Uterus (tissue), 3 donors: ENCODE measurements at regions not wholly inside any gene's neighbourhood (a gene's known extent, or its start where the extent isn't known, plus 50 kb on each side); places are given as distances from the start of the nearest gene placed in this dataset.

ENCODE experiments used
- DNase-seq, 2 donors: peaks; one replicate each; pipeline ENCODE4 v3.0.0-alpha.2; 2019 to 2020
- H3K27ac ChIP-seq, 2 donors: fragments of 200-600 bp; sonication (generic); 1 replicate in 1 of 2; 2 replicates in 1 of 2; pipeline ENCODE4 v1.5.1; 2016 to 2018
- H3K27me3 ChIP-seq, 2 donors: fragments of 200-600 bp; sonication (generic); one replicate each; pipeline ENCODE4 v1.5.1; 2018 to 2019; ENCODE audit warnings: control low read depth in 1 of 2
- H3K36me3 ChIP-seq, 2 donors: fragments of 200-600 bp; sonication (generic); one replicate each; pipeline ENCODE4 v1.5.1; 2019; ENCODE audit warnings: control low read depth in 1 of 2
- H3K4me1 ChIP-seq, 2 donors: fragments of 200-600 bp; sonication (generic); one replicate each; pipeline ENCODE4 v1.5.1; 2018 to 2019; ENCODE audit warnings: control low read depth in 1 of 2
- H3K4me3 ChIP-seq, 2 donors: fragments of 200-600 bp; sonication (generic); 1 replicate in 1 of 2; 2 replicates in 1 of 2; pipeline ENCODE4 v1.5.1; 2018 to 2019; ENCODE audit warnings: mild to moderate bottlenecking in 1 of 2
- H3K9me3 ChIP-seq, 2 donors: fragments of 200-600 bp; sonication (generic); one replicate each; pipeline ENCODE4 v1.5.1; 2019; ENCODE audit warnings: control low read depth in 1 of 2
- POLR2A ChIP-seq, 2 donors: fragments of 450-650 bp; IDR thresholded peaks; one replicate each; pipeline ENCODE4 v1.6.1; 2016; ENCODE audit warnings: antibody characterized with exemption in 2 of 2, mild to moderate bottlenecking in 1 of 2, moderate library complexity in 1 of 2
- intact Hi-C: fragments of 100-400 bp; cut with DNase I; formaldehyde crosslinking; loops from one replicate; pipeline ENCODE4 v1.15.1; 2023; ENCODE audit warnings: low total_unique reads
- TF ChIP-seq, protein P1 (sequence below), 4 experiments: fragments of 200-600 bp in 2 of 4; fragments of 450-650 bp in 2 of 4; sonication (generic) in 2 of 4; IDR thresholded peaks; one replicate each; pipeline ENCODE4 v1.5.1; 2016 to 2019; ENCODE audit warnings: antibody characterized with exemption in 4 of 4, mild to moderate bottlenecking in 2 of 4, moderate library complexity in 1 of 4
- donor health status: DM: yes; HTN: yes; CAD: no.

DNA sequence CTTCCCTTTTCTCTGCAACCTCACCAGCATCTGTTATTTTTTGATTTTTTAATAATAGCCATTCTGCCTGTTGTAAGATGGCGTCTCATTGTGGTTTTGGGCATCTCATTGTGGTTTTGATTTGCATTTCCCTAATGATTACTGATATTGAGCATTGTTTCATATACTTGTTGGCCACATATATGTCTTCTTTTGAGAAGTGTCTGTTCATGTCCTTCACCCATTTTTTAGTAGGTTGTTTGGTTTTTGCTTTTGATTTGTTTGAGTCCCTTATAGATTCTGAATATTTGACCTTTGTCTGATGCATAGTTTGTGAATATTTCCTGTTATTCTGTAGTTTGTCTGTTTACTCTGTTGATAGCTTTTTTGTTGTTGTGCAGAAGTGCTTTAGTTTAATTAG, 312.2 kb upstream of the TBC1D5 start:
- H3K9me3 ChIP-seq = no peaks in the 10 kb centered on the region
- H3K4me1 ChIP-seq = no peaks in the 10 kb centered on the region
- no peaks in the 10 kb centered on the region for H3K36me3 ChIP-seq
- TF ChIP-seq, protein P1, sequence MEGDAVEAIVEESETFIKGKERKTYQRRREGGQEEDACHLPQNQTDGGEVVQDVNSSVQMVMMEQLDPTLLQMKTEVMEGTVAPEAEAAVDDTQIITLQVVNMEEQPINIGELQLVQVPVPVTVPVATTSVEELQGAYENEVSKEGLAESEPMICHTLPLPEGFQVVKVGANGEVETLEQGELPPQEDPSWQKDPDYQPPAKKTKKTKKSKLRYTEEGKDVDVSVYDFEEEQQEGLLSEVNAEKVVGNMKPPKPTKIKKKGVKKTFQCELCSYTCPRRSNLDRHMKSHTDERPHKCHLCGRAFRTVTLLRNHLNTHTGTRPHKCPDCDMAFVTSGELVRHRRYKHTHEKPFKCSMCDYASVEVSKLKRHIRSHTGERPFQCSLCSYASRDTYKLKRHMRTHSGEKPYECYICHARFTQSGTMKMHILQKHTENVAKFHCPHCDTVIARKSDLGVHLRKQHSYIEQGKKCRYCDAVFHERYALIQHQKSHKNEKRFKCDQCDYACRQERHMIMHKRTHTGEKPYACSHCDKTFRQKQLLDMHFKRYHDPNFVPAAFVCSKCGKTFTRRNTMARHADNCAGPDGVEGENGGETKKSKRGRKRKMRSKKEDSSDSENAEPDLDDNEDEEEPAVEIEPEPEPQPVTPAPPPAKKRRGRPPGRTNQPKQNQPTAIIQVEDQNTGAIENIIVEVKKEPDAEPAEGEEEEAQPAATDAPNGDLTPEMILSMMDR (IDR thresholded peaks at IDR 0.05) = no peak
- TF ChIP-seq POLR2A (IDR thresholded peaks at IDR 0.05) = no peak
- intact Hi-C loops = no loop called here
- DNase-seq = no peak
- H3K4me3 ChIP-seq = no peak overlapping the region
- no peaks in the 10 kb centered on the region for H3K27me3 ChIP-seq
- no peak overlapping the region for H3K27ac ChIP-seq

DNA sequence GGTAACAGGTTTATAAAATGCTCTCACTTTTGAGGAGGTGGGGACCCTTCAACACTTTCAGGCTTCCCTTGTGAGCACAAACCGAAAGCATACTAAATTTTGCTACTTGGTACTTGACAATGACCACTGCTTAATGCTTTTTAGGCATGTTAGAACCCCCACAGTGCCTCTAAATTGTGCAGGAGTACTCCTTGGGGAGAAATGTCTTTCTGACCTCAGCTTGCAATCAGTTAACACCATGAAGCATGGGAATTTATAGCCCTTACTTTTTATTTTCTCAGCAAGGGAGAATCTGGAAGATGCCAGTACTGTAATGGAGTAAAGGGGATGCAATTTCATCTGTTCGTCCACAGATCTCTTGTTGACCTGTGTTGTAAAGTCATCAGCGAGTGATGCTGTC, 308.9 kb upstream of the TBC1D5 start:
- Histone ChIP-seq H3K4me3 (no peak overlapping the region), H3K27ac (no peak overlapping the region), H3K4me1 (no peaks in the 10 kb centered on the region), H3K27me3 (no peaks in the 10 kb centered on the region), H3K9me3 (no peaks in the 10 kb centered on the region), H3K36me3 (no peaks in the 10 kb centered on the region)
- TF ChIP-seq, protein P1 (IDR thresholded peaks at IDR 0.05) = no peak
- TF ChIP-seq POLR2A (IDR thresholded peaks at IDR 0.05) = no peak
- intact Hi-C loops = no loop called here
- DNase-seq = no peak

DNA sequence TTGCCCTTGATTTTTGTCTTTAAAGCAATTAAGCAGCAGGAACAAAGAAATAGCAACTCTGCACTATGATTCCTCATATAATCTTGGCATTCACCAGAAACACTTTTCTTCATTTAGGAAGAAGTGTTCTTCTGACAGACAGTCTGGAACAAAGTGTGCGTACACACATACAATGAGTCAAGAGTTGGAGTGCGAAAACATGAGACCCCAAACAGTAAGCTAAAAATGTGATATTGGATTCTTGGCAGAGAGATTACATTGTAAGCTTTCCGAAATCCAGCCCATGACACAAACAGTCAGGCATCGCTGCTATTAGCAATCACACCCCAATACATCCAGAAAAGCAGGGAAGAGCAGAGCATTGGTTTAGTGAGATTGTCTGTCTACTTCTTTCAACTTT, 306.7 kb upstream of the TBC1D5 start:
- TF ChIP-seq POLR2A (IDR thresholded peaks at IDR 0.05) = no peak
- TF ChIP-seq, protein P1 (IDR thresholded peaks at IDR 0.05) = no peak

DNA sequence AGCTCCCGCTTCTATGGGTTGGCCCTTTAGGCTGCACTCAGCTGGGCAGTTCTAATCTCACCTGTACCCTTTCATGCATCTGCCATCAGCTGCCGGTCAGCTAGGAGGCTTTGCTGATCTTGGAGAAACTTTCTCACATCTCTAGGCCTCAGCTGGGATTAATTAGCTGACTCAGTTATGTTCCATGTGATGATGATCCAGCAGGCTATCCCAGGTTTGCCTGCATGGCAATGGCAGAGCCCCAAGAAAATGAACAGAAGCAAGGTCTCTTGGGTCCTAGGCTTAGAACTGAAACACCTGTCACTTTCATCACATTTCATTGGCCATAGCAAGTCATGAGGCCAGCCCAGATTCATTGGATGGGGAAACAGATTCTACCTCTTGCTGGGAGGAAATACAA, 304.6 kb upstream of the TBC1D5 start:
- intact Hi-C loops = no loop called here
- Histone ChIP-seq H3K27ac (no peak overlapping the region), H3K4me1 (no peaks in the 10 kb centered on the region), H3K36me3 (no peaks in the 10 kb centered on the region), H3K9me3 (no peaks in the 10 kb centered on the region), H3K27me3 (no peaks in the 10 kb centered on the region), H3K4me3 (no peak overlapping the region)
- TF ChIP-seq, protein P1 (IDR thresholded peaks at IDR 0.05) = no peak
- TF ChIP-seq POLR2A (IDR thresholded peaks at IDR 0.05) = no peak
- DNase-seq = no peak

More for the DNA sequence above, 306.7 kb upstream of the TBC1D5 start:
- H3K4me3 ChIP-seq = no peak overlapping the region
- H3K4me1 ChIP-seq = no peaks in the 10 kb centered on the region
- intact Hi-C loops = no loop called here
- DNase-seq = no peak
- no peak overlapping the region for H3K27ac ChIP-seq
- H3K36me3 ChIP-seq = no peaks in the 10 kb centered on the region
- no peaks in the 10 kb centered on the region for H3K27me3 ChIP-seq
- no peaks in the 10 kb centered on the region for H3K9me3 ChIP-seq

DNA sequence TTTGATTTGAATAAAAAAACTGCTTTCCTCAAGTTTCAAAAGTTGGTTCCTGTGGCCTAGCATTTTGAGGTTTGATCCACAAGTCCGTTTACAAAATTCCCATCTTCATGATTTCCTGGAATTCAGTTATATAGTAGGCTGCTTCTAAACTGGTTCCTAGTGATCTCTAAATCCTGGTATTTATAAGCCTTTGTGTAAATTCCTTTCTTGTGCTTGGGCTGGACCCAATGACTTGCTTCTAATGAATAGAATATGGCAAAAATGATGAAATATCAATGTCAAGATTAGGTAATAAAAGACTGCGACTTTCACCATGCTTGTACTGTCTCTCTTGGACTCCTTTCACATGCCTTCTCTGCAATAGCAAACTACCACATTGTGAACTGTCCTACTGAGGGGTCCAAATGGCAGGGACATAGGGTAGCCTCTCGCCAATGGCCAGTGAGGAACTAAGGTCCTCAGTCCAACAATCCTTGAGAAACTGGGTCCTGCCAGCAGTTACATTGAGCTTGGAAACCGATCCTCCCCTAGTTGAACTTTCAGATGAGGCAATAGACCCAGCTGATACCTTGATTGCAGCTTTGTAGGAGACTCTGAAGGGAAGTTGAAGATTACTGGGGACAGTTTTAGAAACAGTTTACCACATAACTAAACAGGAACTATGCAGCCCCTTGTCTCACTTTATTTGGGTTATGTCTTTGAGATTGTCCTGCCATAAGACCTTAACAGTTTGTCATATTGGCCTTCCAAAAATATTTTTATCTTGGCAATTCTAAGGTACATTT, 303.9 kb upstream of the TBC1D5 start:
- TF ChIP-seq POLR2A (IDR thresholded peaks at IDR 0.05) = no peak
- TF ChIP-seq, protein P1 (IDR thresholded peaks at IDR 0.05) = no peak
- no peak overlapping the region for H3K27ac ChIP-seq
- intact Hi-C loops = no loop called here

More for the DNA sequence above, 303.9 kb upstream of the TBC1D5 start:
- H3K27me3 ChIP-seq = no peaks in the 10 kb centered on the region
- H3K4me1 ChIP-seq = no peaks in the 10 kb centered on the region
- no peaks in the 10 kb centered on the region for H3K9me3 ChIP-seq
- H3K36me3 ChIP-seq = no peaks in the 10 kb centered on the region
- no peak overlapping the region for H3K4me3 ChIP-seq
- no peak for DNase-seq
